GM18861 (cell line): ENCODE measurements at regions not wholly inside any gene's neighbourhood (a gene's known extent, or its start where the extent isn't known, plus 50 kb on each side); places are given as distances from the start of the nearest gene placed in this dataset.

Experiments used
- ATAC-seq: cut with Tn5 transposase; IDR thresholded peaks from one replicate; pipeline ENCODE4 v1.9.1; 2021; ENCODE audit not compliant: unreplicated experiment

- ATAC-seq: no peak
Measured at GRCh38 chr2:235165136-235165535, 213.3 kb downstream of the SH3BP4 start.

- ATAC-seq: no peak
Measured at GRCh38 chr2:235165631-235166030, 213.8 kb downstream of the SH3BP4 start.

- no peak for ATAC-seq
Measured at GRCh38 chr2:235168174-235168979, 216.6 kb downstream of the SH3BP4 start.

- no peak for ATAC-seq
Measured at GRCh38 chr2:235170016-235170415, 218.2 kb downstream of the SH3BP4 start.

GRCh38 chr2:235170536-235171521 is 219.0 kb downstream of the SH3BP4 start:
- no peak for ATAC-seq

- ATAC-seq: no peak
Measured at GRCh38 chr2:235171550-235172031, 219.8 kb downstream of the SH3BP4 start.

- no peak for ATAC-seq
Measured at GRCh38 chr2:235180642-235181041, 228.8 kb downstream of the SH3BP4 start.

- ATAC-seq: no peak
Measured at GRCh38 chr2:235183786-235184185, 232.0 kb downstream of the SH3BP4 start.

GRCh38 chr2:235187806-235188205 is 236.0 kb downstream of the SH3BP4 start:
- ATAC-seq: no peak

- ATAC-seq: no peak
Measured at GRCh38 chr2:235191486-235191885, 239.7 kb downstream of the SH3BP4 start.

- no peak for ATAC-seq
Measured at GRCh38 chr2:235191978-235192377, 240.2 kb downstream of the SH3BP4 start.

- no peak for ATAC-seq
Measured at GRCh38 chr2:235194351-235194750, 242.5 kb downstream of the SH3BP4 start.

GRCh38 chr2:235194836-235195235 is 243.0 kb downstream of the SH3BP4 start:
- no peak for ATAC-seq

- ATAC-seq: no peak
Measured at GRCh38 chr2:235195921-235196320, 244.1 kb downstream of the SH3BP4 start.

GRCh38 chr2:235199128-235199527 is 247.3 kb downstream of the SH3BP4 start:
- no peak for ATAC-seq

- no peak for ATAC-seq
Measured at GRCh38 chr2:235200216-235200615, 248.4 kb downstream of the SH3BP4 start.

GRCh38 chr2:235201756-235202155 is 249.9 kb downstream of the SH3BP4 start:
- no peak for ATAC-seq

- ATAC-seq: no peak
Measured at GRCh38 chr2:235204948-235205347, 253.1 kb downstream of the SH3BP4 start.

- ATAC-seq: no peak
Measured at GRCh38 chr2:235206399-235206798, 254.6 kb downstream of the SH3BP4 start.

- no peak for ATAC-seq
Measured at GRCh38 chr2:235206980-235207579, 255.3 kb downstream of the SH3BP4 start.

GRCh38 chr2:235211056-235211455 is 259.2 kb downstream of the SH3BP4 start:
- no peak for ATAC-seq
